ENCODE measurements at regions not wholly inside any gene's neighbourhood (a gene's known extent, or its start where the extent isn't known, plus 50 kb on each side); places are given as distances from the start of the nearest gene placed in this dataset.

DNA sequence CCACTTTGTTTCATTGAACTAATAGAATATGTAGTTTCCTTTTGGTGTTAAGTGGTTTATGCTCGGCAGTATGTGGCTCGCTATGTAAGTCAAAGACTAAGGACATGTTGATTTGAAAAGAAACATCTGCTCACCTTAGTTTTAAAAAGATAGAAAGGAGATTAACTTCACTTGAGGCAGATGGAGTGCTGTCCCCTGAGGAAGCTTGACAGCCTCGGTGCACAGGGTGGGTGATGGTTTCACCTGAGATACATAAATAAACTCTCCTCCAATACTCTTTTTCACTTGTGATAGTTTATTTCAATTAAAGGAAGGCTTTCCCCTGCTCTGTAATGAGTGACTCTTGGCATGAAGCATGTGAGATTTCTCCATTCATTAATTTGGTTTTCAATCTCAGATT, 70.8 kb upstream of the FMN2 start:
- H3K4me3 Mint-ChIP-seq, result no peak overlapping the region
- no peak overlapping the region for H3K9ac ChIP-seq (ENCODE audit: insufficient read depth, low read length, poor library complexity, severe bottlenecking)
- no peaks in the 10 kb centered on the region for H3K79me2 ChIP-seq (ENCODE audit: insufficient read depth, low read length)
- no peaks in the 10 kb centered on the region for H3K27me3 ChIP-seq (ENCODE audit: control insufficient read depth in 2 of 2, insufficient read depth in 2 of 2, low read length in 2 of 2)
- no peaks in the 10 kb centered on the region for H3K4me1 ChIP-seq (ENCODE audit: control insufficient read depth in 1 of 2, insufficient read depth in 2 of 2, low read length in 2 of 2)
- no peak overlapping the region for H3K27ac Mint-ChIP-seq
- H3K9me3 Mint-ChIP-seq, result peaks cover 3 to 12% (median 7%) of the 10 kb centered on the region in 7 donors
- no peaks in the 10 kb centered on the region for H3K36me3 Mint-ChIP-seq
- TF ChIP-seq, protein P1, sequence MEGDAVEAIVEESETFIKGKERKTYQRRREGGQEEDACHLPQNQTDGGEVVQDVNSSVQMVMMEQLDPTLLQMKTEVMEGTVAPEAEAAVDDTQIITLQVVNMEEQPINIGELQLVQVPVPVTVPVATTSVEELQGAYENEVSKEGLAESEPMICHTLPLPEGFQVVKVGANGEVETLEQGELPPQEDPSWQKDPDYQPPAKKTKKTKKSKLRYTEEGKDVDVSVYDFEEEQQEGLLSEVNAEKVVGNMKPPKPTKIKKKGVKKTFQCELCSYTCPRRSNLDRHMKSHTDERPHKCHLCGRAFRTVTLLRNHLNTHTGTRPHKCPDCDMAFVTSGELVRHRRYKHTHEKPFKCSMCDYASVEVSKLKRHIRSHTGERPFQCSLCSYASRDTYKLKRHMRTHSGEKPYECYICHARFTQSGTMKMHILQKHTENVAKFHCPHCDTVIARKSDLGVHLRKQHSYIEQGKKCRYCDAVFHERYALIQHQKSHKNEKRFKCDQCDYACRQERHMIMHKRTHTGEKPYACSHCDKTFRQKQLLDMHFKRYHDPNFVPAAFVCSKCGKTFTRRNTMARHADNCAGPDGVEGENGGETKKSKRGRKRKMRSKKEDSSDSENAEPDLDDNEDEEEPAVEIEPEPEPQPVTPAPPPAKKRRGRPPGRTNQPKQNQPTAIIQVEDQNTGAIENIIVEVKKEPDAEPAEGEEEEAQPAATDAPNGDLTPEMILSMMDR (IDR thresholded peaks at IDR 0.05), result no peak
- H3K4me3 ChIP-seq (replicated peaks in 1 of 3; ENCODE audit: low read depth in 2 of 3, low read length in 3 of 3), result no peak overlapping the region
- intact Hi-C loops (cut with micrococcal nuclease), result no loop called here
- H3K27me3 Mint-ChIP-seq (ENCODE audit: low read depth in 3 of 3), result peaks cover 0 to 13% (median 8%) of the 10 kb centered on the region in 3 donors
- WGBS (ENCODE audit: insufficient coverage), result no CpG with 5 or more reads among the region's 3 CpGs
- H3K27ac ChIP-seq (ENCODE audit: low read depth in 1 of 2, low read length in 2 of 2), result no peak overlapping the region
- H3K9me3 ChIP-seq (replicated peaks in 1 of 2; ENCODE audit: control insufficient read depth in 1 of 2, insufficient read depth in 1 of 2, low read length in 2 of 2), result peaks cover 4 to 5% of the 10 kb centered on the region in 2 donors
- DNase-seq, result no peak
- no peaks in the 10 kb centered on the region for H3K36me3 ChIP-seq (replicated peaks in 1 of 2; ENCODE audit: control insufficient read depth in 1 of 2, insufficient read depth in 2 of 2, low read length in 2 of 2)
- no peak overlapping the region for H2AFZ ChIP-seq (ENCODE audit: insufficient read depth, low read depth, low read length, poor library complexity, severe bottlenecking)
- no peaks in the 10 kb centered on the region for H3K4me1 Mint-ChIP-seq
- no peaks in the 10 kb centered on the region for H4K20me1 ChIP-seq (ENCODE audit: insufficient read depth, low read length)
- H3K4me2 ChIP-seq (replicated peaks; ENCODE audit: extremely low read depth, low read length, poor library complexity, severe bottlenecking), result no peak overlapping the region

DNA sequence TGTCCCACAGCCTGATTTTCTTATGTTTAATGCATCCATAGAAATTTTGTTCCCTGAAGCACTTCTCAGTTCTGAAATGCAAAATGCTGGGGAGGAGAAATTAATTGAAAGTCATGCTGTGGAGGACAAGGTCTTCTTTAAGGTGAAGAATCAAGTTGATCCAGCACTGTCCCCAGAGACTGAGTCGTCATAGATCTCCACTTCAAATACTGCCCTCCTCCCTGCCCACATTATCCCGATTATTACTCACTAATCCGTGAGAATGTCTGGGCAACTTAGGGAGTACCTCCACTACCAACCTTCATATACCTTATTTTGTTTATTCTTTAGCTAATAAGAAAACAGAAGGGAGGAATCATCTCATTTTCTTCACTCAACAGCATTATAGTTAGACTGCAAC, 70.0 kb upstream of the FMN2 start:
- no peak overlapping the region for H3K4me3 Mint-ChIP-seq
- no peaks in the 10 kb centered on the region for H4K20me1 ChIP-seq (ENCODE audit: insufficient read depth, low read length)
- no peak overlapping the region for H2AFZ ChIP-seq (ENCODE audit: insufficient read depth, low read depth, low read length, poor library complexity, severe bottlenecking)
- no peaks in the 10 kb centered on the region for H3K36me3 Mint-ChIP-seq
- no peaks in the 10 kb centered on the region for H3K27me3 ChIP-seq (ENCODE audit: control insufficient read depth in 2 of 2, insufficient read depth in 2 of 2, low read length in 2 of 2)
- DNase-seq, result no peak
- intact Hi-C loops (cut with micrococcal nuclease), result no loop called here
- H3K4me2 ChIP-seq (replicated peaks; ENCODE audit: extremely low read depth, low read length, poor library complexity, severe bottlenecking), result no peak overlapping the region
- H3K4me3 ChIP-seq (replicated peaks in 1 of 3; ENCODE audit: low read depth in 2 of 3, low read length in 3 of 3), result no peak overlapping the region
- no peaks in the 10 kb centered on the region for H3K4me1 Mint-ChIP-seq
- no peaks in the 10 kb centered on the region for H3K79me2 ChIP-seq (ENCODE audit: insufficient read depth, low read length)
- peaks cover 0 to 14% (median 8%) of the 10 kb centered on the region in 3 donors for H3K27me3 Mint-ChIP-seq (ENCODE audit: low read depth in 3 of 3)
- no peak overlapping the region for H3K27ac ChIP-seq (ENCODE audit: low read depth in 1 of 2, low read length in 2 of 2)
- peaks cover 3 to 12% (median 7%) of the 10 kb centered on the region in 7 donors for H3K9me3 Mint-ChIP-seq
- H3K9ac ChIP-seq (ENCODE audit: insufficient read depth, low read length, poor library complexity, severe bottlenecking), result no peak overlapping the region
- H3K27ac Mint-ChIP-seq, result no peak overlapping the region
- TF ChIP-seq, protein P1 (IDR thresholded peaks at IDR 0.05), result no peak
- H3K4me1 ChIP-seq (ENCODE audit: control insufficient read depth in 1 of 2, insufficient read depth in 2 of 2, low read length in 2 of 2), result no peaks in the 10 kb centered on the region
- H3K9me3 ChIP-seq (replicated peaks in 1 of 2; ENCODE audit: control insufficient read depth in 1 of 2, insufficient read depth in 1 of 2, low read length in 2 of 2), result peaks cover 4 to 5% of the 10 kb centered on the region in 2 donors
- H3K36me3 ChIP-seq (replicated peaks in 1 of 2; ENCODE audit: control insufficient read depth in 1 of 2, insufficient read depth in 2 of 2, low read length in 2 of 2), result no peaks in the 10 kb centered on the region
- WGBS (ENCODE audit: insufficient coverage), result 100% methylated on average over 3 of the region's 3 CpGs

Data from CD14-positive monocyte (primary cell).